Neuronal stem cell (in vitro differentiated cells): ENCODE measurements at regions not wholly inside any gene's neighbourhood (a gene's known extent, or its start where the extent isn't known, plus 50 kb on each side); places are given as distances from the start of the nearest gene placed in this dataset.

Source experiments
- DNase-seq: peaks from one replicate; pipeline ENCODE4 v3.0.0-alpha.2; 2013; ENCODE audit warnings: low spot score
- H2AFZ ChIP-seq: one replicate; pipeline ENCODE4 v1.6.1; 2013; ENCODE audit warnings: mild to moderate bottlenecking, low read length, inconsistent platforms
- H2AK5ac ChIP-seq: 2 replicates; pipeline ENCODE4 v1.6.1; 2013; ENCODE audit warnings: low read depth, mild to moderate bottlenecking, inconsistent platforms, low read length, moderate library complexity, mixed read lengths
- H2BK120ac ChIP-seq: 2 replicates; pipeline ENCODE4 v1.6.1; 2013; ENCODE audit warnings: low read depth, mild to moderate bottlenecking, inconsistent platforms, low read length, moderate library complexity, mixed read lengths
- H2BK12ac ChIP-seq: one replicate; pipeline ENCODE4 v1.6.1; 2013; ENCODE audit warnings: low read length, inconsistent platforms
- H2BK15ac ChIP-seq: 2 replicates; pipeline ENCODE4 v1.6.1; 2013; ENCODE audit warnings: mild to moderate bottlenecking, low read length, inconsistent platforms, mixed read lengths
- H2BK5ac ChIP-seq: one replicate; pipeline ENCODE4 v1.6.1; 2013; ENCODE audit warnings: inconsistent platforms, mild to moderate bottlenecking, low read length, moderate library complexity
- H3K14ac ChIP-seq: one replicate; pipeline ENCODE4 v1.6.1; 2013; ENCODE audit warnings: low read length, inconsistent platforms
- H3K18ac ChIP-seq: 2 replicates; pipeline ENCODE4 v1.6.1; 2013; ENCODE audit warnings: low read length, inconsistent platforms
- H3K23ac ChIP-seq: 2 replicates; pipeline ENCODE4 v1.6.1; 2013; ENCODE audit warnings: low read depth, mild to moderate bottlenecking, mixed read lengths, low read length, inconsistent platforms; ENCODE audit not compliant: poor library complexity
- H3K27ac ChIP-seq: replicated peaks from 3 replicates; pipeline ENCODE4 v1.5.1; 2013; ENCODE audit warnings: low read length, inconsistent platforms
- H3K27me3 ChIP-seq, 3 experiments: 2 replicates each; pipeline ENCODE4 v1.6.1; 2013; ENCODE audit warnings: low read length in 3 of 3, mild to moderate bottlenecking in 2 of 3, inconsistent platforms in 1 of 3, low read depth in 1 of 3, mixed read lengths in 1 of 3, moderate library complexity in 1 of 3; ENCODE audit not compliant: control insufficient read depth in 3 of 3, insufficient read depth in 3 of 3
- H3K36me3 ChIP-seq, 2 donors: replicated peaks in 1 of 2; 2 replicates each; pipeline ENCODE4 v1.6.1; 2013; ENCODE audit warnings: low read length in 2 of 2; ENCODE audit not compliant: control insufficient read depth in 2 of 2, insufficient read depth in 2 of 2
- H3K4ac ChIP-seq: 2 replicates; pipeline ENCODE4 v1.6.1; 2013; ENCODE audit warnings: inconsistent platforms, mild to moderate bottlenecking, low read length, moderate library complexity
- H3K4me1 ChIP-seq, 2 donors: 1 replicate in 1 of 2; 2 replicates in 1 of 2; pipeline ENCODE4 v1.6.1; 2013; ENCODE audit warnings: low read length in 2 of 2, low read depth in 1 of 2; ENCODE audit not compliant: control insufficient read depth in 2 of 2, insufficient read depth in 1 of 2
- H3K4me2 ChIP-seq: one replicate; pipeline ENCODE4 v1.6.1; 2013; ENCODE audit warnings: mild to moderate bottlenecking, low read length, inconsistent platforms; ENCODE audit not compliant: insufficient read depth, poor library complexity, severe bottlenecking
- H3K4me3 ChIP-seq, 2 donors: 2 replicates each; pipeline ENCODE4 v1.5.1; 2013; ENCODE audit warnings: low read length in 2 of 2, mild to moderate bottlenecking in 2 of 2, inconsistent platforms in 1 of 2, moderate library complexity in 1 of 2
- H3K79me1 ChIP-seq: one replicate; pipeline ENCODE4 v1.6.1; 2013; ENCODE audit warnings: low read depth, mild to moderate bottlenecking, inconsistent platforms, low read length, moderate library complexity
- H3K9ac ChIP-seq: one replicate; pipeline ENCODE4 v1.6.1; 2013; ENCODE audit warnings: mild to moderate bottlenecking, low read depth, low read length, inconsistent platforms; ENCODE audit not compliant: poor library complexity
- H3K9me3 ChIP-seq, 2 donors: replicated peaks in 1 of 2; 2 replicates each; pipeline versions ENCODE3 to v1.6.1; 2013; ENCODE audit warnings: low read length in 2 of 2, mild to moderate bottlenecking in 2 of 2, inconsistent platforms in 1 of 2, low read depth in 1 of 2, mixed read lengths in 1 of 2, moderate library complexity in 1 of 2; ENCODE audit not compliant: control insufficient read depth in 2 of 2, insufficient read depth in 1 of 2
- H4K8ac ChIP-seq: one replicate; pipeline ENCODE4 v1.6.1; 2013; ENCODE audit warnings: low read depth, mild to moderate bottlenecking, inconsistent platforms, low read length, moderate library complexity
- H4K91ac ChIP-seq: one replicate; pipeline ENCODE4 v1.6.1; 2013; ENCODE audit warnings: low read length, low read depth, mild to moderate bottlenecking, inconsistent platforms; ENCODE audit not compliant: poor library complexity
- WGBS, 2 donors: extraction: QIAGEN DNeasy Blood & Tissue Kit; methylation state at CpG; one replicate each; pipeline ENCODE4 v1.1.7; 2013; ENCODE audit warnings: missing lambda C conversion rate in 2 of 2, mixed read lengths in 1 of 2; ENCODE audit not compliant: insufficient read length in 2 of 2, insufficient replicate concordance in 1 of 2; ENCODE audit errors: extremely low coverage in 2 of 2; 5-methylcytosine and 5-hydroxymethylcytosine counted together

DNA sequence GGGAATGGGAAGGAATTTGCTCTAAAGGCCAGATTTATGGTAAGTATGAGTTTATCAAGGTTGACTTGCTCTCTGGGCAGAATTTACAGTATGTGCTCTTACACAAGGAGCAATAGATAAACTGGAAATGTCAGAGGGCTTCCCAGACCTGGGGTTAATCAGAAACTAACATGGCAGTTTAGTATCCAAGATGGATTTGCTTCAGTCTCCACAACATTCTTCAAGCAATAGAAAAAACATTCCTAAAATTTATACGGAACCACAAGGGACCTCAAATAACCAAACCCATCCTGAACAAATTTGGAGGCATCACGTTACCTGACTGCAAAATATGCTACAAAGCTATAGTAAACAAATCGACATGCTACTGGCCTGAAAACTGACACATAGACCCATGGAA, 606.7 kb upstream of the CHRM3 start:
- H2AK5ac ChIP-seq: no peak overlapping the region
- no peak overlapping the region for H3K4me3 ChIP-seq
- H4K8ac ChIP-seq: no peak overlapping the region
- no peak overlapping the region for H2AFZ ChIP-seq
- H3K4ac ChIP-seq: no peak overlapping the region
- H3K4me1 ChIP-seq: peaks cover 0 to 3% of the 10 kb centered on the region in 2 donors
- no peak overlapping the region for H2BK12ac ChIP-seq
- no peak overlapping the region for H3K14ac ChIP-seq
- no peak overlapping the region for H3K9ac ChIP-seq
- H3K18ac ChIP-seq: no peak overlapping the region
- no peaks in the 10 kb centered on the region for H3K27me3 ChIP-seq
- WGBS, 2 donors: no CpG with 5 or more reads among the region's 3 CpGs
- DNase-seq: no peak
- no peak overlapping the region for H3K27ac ChIP-seq
- H3K79me1 ChIP-seq: no peaks in the 10 kb centered on the region
- no peak overlapping the region for H2BK5ac ChIP-seq
- no peak overlapping the region for H3K23ac ChIP-seq
- H2BK15ac ChIP-seq: no peak overlapping the region
- H4K91ac ChIP-seq: no peak overlapping the region
- H2BK120ac ChIP-seq: no peak overlapping the region
- H3K4me2 ChIP-seq: no peak overlapping the region
- no peaks in the 10 kb centered on the region for H3K9me3 ChIP-seq
- H3K36me3 ChIP-seq: no peaks in the 10 kb centered on the region

DNA sequence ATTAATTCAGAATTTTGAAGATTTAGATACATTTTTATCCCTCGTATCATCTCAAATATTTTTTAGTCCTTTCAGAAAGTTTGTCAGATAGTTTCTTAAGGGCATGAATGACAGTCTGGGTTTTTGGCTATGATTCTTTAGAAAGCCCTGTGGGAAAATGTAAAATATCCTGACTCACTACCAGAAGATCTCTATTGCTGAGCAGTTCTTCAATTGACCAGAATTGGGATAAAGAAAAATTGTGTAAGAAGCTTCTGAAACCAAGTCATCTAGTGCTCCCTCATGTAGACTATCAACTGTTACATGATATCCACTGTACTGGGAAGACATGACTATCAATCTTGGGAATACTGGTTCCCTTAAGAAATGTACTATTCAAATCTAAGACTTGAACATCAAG, 608.3 kb upstream of the CHRM3 start:
- no peaks in the 10 kb centered on the region for H3K79me1 ChIP-seq
- no peak overlapping the region for H3K4me3 ChIP-seq
- no CpG with 5 or more reads among the region's 1 CpG for WGBS, 2 donors
- no peak overlapping the region for H3K4me2 ChIP-seq
- H2BK12ac ChIP-seq: no peak overlapping the region
- no peak overlapping the region for H2AK5ac ChIP-seq
- no peak overlapping the region for H2BK5ac ChIP-seq
- H2BK15ac ChIP-seq: no peak overlapping the region
- H3K9ac ChIP-seq: no peak overlapping the region
- no peak overlapping the region for H4K91ac ChIP-seq
- no peak overlapping the region for H3K27ac ChIP-seq
- no peak overlapping the region for H2BK120ac ChIP-seq
- peaks cover 0 to 3% of the 10 kb centered on the region in 2 donors for H3K4me1 ChIP-seq
- DNase-seq: no peak
- no peak overlapping the region for H3K23ac ChIP-seq
- H3K18ac ChIP-seq: no peak overlapping the region
- H3K27me3 ChIP-seq: no peaks in the 10 kb centered on the region
- H3K9me3 ChIP-seq: no peaks in the 10 kb centered on the region
- no peak overlapping the region for H4K8ac ChIP-seq
- no peak overlapping the region for H2AFZ ChIP-seq
- no peak overlapping the region for H3K4ac ChIP-seq
- no peaks in the 10 kb centered on the region for H3K36me3 ChIP-seq
- H3K14ac ChIP-seq: no peak overlapping the region

DNA sequence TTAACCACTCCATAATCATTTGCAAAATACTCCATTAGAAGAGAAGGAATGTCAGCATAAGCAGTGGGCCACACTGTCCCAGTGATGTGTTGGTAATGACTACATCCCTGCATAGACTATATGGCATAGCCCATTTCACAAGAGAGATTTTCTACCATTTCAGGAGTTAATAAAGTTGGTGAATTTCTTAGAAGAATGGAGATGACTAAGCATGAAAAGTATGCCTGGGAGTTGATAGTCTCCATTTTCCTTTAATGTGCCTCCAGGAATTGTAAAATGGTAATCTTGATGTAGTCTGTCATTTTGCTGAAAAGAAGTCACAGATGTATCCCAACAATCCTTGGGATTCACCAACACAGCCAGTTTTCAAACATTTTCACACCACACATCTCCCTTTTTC, 608.8 kb upstream of the CHRM3 start:
- Histone ChIP-seq H3K36me3 (no peaks in the 10 kb centered on the region), H3K9me3 (no peaks in the 10 kb centered on the region), H3K4me2 (no peak overlapping the region), H2AK5ac (no peak overlapping the region), H2BK15ac (no peak overlapping the region), H2AFZ (no peak overlapping the region), H3K23ac (no peak overlapping the region), H3K9ac (no peak overlapping the region), H3K79me1 (no peaks in the 10 kb centered on the region), H3K27me3 (no peaks in the 10 kb centered on the region), H4K8ac (no peak overlapping the region), H3K4me1 (peaks cover 0 to 3% of the 10 kb centered on the region in 2 donors), H3K18ac (no peak overlapping the region), H2BK12ac (no peak overlapping the region), H3K27ac (no peak overlapping the region), H2BK120ac (no peak overlapping the region), H2BK5ac (no peak overlapping the region), H4K91ac (no peak overlapping the region), H3K4ac (no peak overlapping the region), H3K4me3 (no peak overlapping the region), H3K14ac (no peak overlapping the region)
- DNase-seq: no peak

DNA sequence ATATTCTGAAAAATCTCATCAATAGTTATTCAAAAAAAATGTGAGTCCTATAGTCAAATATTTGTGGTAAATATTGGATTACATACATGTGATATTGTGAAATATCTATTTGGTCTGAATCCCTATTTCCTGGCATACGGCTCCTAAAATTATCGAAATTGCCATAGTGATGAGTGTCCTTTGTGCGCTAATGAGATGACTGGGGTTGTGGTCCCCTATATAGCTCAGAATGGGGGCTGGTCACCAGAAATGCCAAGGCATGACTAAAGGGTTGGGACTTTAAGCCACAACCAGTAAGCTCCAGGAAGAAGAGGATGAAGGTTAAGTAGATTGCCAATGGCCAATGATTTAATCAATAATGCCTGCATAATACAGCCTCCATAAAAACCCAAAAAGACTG, 610.2 kb upstream of the CHRM3 start:
- H3K9me3 ChIP-seq: no peaks in the 10 kb centered on the region
- H3K9ac ChIP-seq: no peak overlapping the region
- no peak for DNase-seq
- no peak overlapping the region for H2AFZ ChIP-seq
- no peak overlapping the region for H3K27ac ChIP-seq
- no peak overlapping the region for H2BK5ac ChIP-seq
- H3K4ac ChIP-seq: no peak overlapping the region
- no peak overlapping the region for H2BK12ac ChIP-seq
- H3K27me3 ChIP-seq: no peaks in the 10 kb centered on the region
- no peak overlapping the region for H3K18ac ChIP-seq
- no peak overlapping the region for H2BK15ac ChIP-seq
- H2AK5ac ChIP-seq: no peak overlapping the region
- no peak overlapping the region for H4K91ac ChIP-seq
- no CpG with 5 or more reads among the region's 3 CpGs for WGBS, 2 donors
- H3K36me3 ChIP-seq: no peaks in the 10 kb centered on the region
- no peak overlapping the region for H4K8ac ChIP-seq
- no peak overlapping the region for H2BK120ac ChIP-seq
- H3K14ac ChIP-seq: no peak overlapping the region
- no peaks in the 10 kb centered on the region for H3K4me1 ChIP-seq
- no peaks in the 10 kb centered on the region for H3K79me1 ChIP-seq
- H3K4me2 ChIP-seq: no peak overlapping the region
- H3K4me3 ChIP-seq: no peak overlapping the region
- no peak overlapping the region for H3K23ac ChIP-seq
